ENCODE measurements at regions not wholly inside any gene's neighbourhood (a gene's known extent, or its start where the extent isn't known, plus 50 kb on each side); places are given as distances from the start of the nearest gene placed in this dataset.
"Not testable (repeated sequence)": the region's sequence is repeated elsewhere in the genome, so short reads cannot be mapped to it uniquely, and the experiment has no call there.

- Histone ChIP-seq H3K4me1 (ENCODE audit: control insufficient read depth in 2 of 2, insufficient read depth in 2 of 2, low read length in 2 of 2) (no peaks in the 10 kb centered on the region), H3K27ac (ENCODE audit: low read length in 2 of 2) (no peak overlapping the region), H2AFZ (ENCODE audit: insufficient read depth, low read depth, low read length, poor library complexity, severe bottlenecking) (no peak overlapping the region), H3K79me2 (ENCODE audit: control insufficient read depth, insufficient read depth, low read length) (no peaks in the 10 kb centered on the region), H3K4me3 (ENCODE audit: control extremely low read depth in 1 of 5, extremely low read depth in 1 of 5, insufficient read depth in 1 of 5, low read depth in 2 of 5, low read length in 4 of 5) (no peak overlapping the region), H4K20me1 (ENCODE audit: control insufficient read depth, insufficient read depth, low read length, poor library complexity, severe bottlenecking) (no peaks in the 10 kb centered on the region), H3K9ac (ENCODE audit: low read length) (no peak overlapping the region), H3K36me3 (replicated peaks in 1 of 2; ENCODE audit: control extremely low read depth in 1 of 2, control insufficient read depth in 1 of 2, extremely low read depth in 1 of 2, insufficient read depth in 2 of 2, low read length in 1 of 2) (no peaks in the 10 kb centered on the region), H3K9me3 (ENCODE audit: control extremely low read depth in 1 of 3, control insufficient read depth in 2 of 3, insufficient read depth in 1 of 3, low read length in 2 of 3) (no peaks in the 10 kb centered on the region), H3K4me2 (replicated peaks; ENCODE audit: low read depth, low read length, poor library complexity, severe bottlenecking) (no peak overlapping the region), H3K27me3 (replicated peaks in 1 of 4; ENCODE audit: control extremely low read depth in 1 of 4, control insufficient read depth in 3 of 4, insufficient read depth in 4 of 4, low read length in 3 of 4) (no peaks in the 10 kb centered on the region)
- CTCF ChIA-PET, result no interaction called here
- ATAC-seq (ENCODE audit: low read depth) (no peak), DNase-seq (no peak)
- intact Hi-C loops (cut with micrococcal nuclease), result no loop called here
- WGBS (ENCODE audit: insufficient coverage), result 46% methylated on average over 2 of the region's 2 CpGs
- no peak overlapping the region for H3K4me3 Mint-ChIP-seq
- no peaks in the 10 kb centered on the region for H3K9me3 Mint-ChIP-seq (ENCODE audit: insufficient read depth)
- TF ChIP-seq CTCF (IDR thresholded peaks at IDR 0.05) (no peak), EZH2 (IDR thresholded peaks at IDR 0.05; ENCODE audit: borderline replicate concordance, insufficient read depth, low read depth, low read length, poor library complexity, severe bottlenecking) (no peak)
- POLR2A ChIA-PET, result no interaction called here
- H3K27me3 Mint-ChIP-seq, result no peaks in the 10 kb centered on the region
- H3K4me1 Mint-ChIP-seq, result no peaks in the 10 kb centered on the region
- H3K27ac Mint-ChIP-seq, result no peak overlapping the region
Observed at GRCh38 chr6:51153109-51153508, 334.4 kb downstream of the TFAP2B start.

- H3K9me3 Mint-ChIP-seq (ENCODE audit: insufficient read depth); H3K4me1 Mint-ChIP-seq; intact Hi-C loops (cut with micrococcal nuclease); H3K4me3 Mint-ChIP-seq; H3K9ac ChIP-seq (ENCODE audit: low read length); H3K36me3 ChIP-seq (replicated peaks in 1 of 2; ENCODE audit: control extremely low read depth in 1 of 2, control insufficient read depth in 1 of 2, extremely low read depth in 1 of 2, insufficient read depth in 2 of 2, low read length in 1 of 2); H4K20me1 ChIP-seq (ENCODE audit: control insufficient read depth, insufficient read depth, low read length, poor library complexity, severe bottlenecking); DNase-seq; H3K27me3 Mint-ChIP-seq; H3K4me2 ChIP-seq (replicated peaks; ENCODE audit: low read depth, low read length, poor library complexity, severe bottlenecking); H3K9me3 ChIP-seq (ENCODE audit: control extremely low read depth in 1 of 3, control insufficient read depth in 2 of 3, insufficient read depth in 1 of 3, low read length in 2 of 3); H3K27ac ChIP-seq (ENCODE audit: low read length in 2 of 2); H3K4me3 ChIP-seq (ENCODE audit: control extremely low read depth in 1 of 5, extremely low read depth in 1 of 5, insufficient read depth in 1 of 5, low read depth in 2 of 5, low read length in 4 of 5); H3K4me1 ChIP-seq (ENCODE audit: control insufficient read depth in 2 of 2, insufficient read depth in 2 of 2, low read length in 2 of 2); H3K79me2 ChIP-seq (ENCODE audit: control insufficient read depth, insufficient read depth, low read length); H3K27me3 ChIP-seq (replicated peaks in 1 of 4; ENCODE audit: control extremely low read depth in 1 of 4, control insufficient read depth in 3 of 4, insufficient read depth in 4 of 4, low read length in 3 of 4); POLR2A ChIA-PET; CTCF ChIA-PET; H2AFZ ChIP-seq (ENCODE audit: insufficient read depth, low read depth, low read length, poor library complexity, severe bottlenecking); ATAC-seq (ENCODE audit: low read depth); H3K27ac Mint-ChIP-seq: not testable (repeated sequence)
- no CpG with 5 or more reads among the region's 1 CpG for WGBS (ENCODE audit: insufficient coverage)
Observed at GRCh38 chr6:51154925-51155324, 336.3 kb downstream of the TFAP2B start.

- CTCF ChIA-PET; H3K4me1 ChIP-seq (ENCODE audit: control insufficient read depth in 2 of 2, insufficient read depth in 2 of 2, low read length in 2 of 2); H3K27ac ChIP-seq (ENCODE audit: low read length in 2 of 2); H3K36me3 ChIP-seq (replicated peaks in 1 of 2; ENCODE audit: control extremely low read depth in 1 of 2, control insufficient read depth in 1 of 2, extremely low read depth in 1 of 2, insufficient read depth in 2 of 2, low read length in 1 of 2); POLR2A ChIA-PET; H3K9me3 Mint-ChIP-seq (ENCODE audit: insufficient read depth); H3K4me2 ChIP-seq (replicated peaks; ENCODE audit: low read depth, low read length, poor library complexity, severe bottlenecking); intact Hi-C loops (cut with micrococcal nuclease); H3K27ac Mint-ChIP-seq; H3K4me3 Mint-ChIP-seq; ATAC-seq (ENCODE audit: low read depth); H3K4me1 Mint-ChIP-seq; H3K27me3 ChIP-seq (replicated peaks in 1 of 4; ENCODE audit: control extremely low read depth in 1 of 4, control insufficient read depth in 3 of 4, insufficient read depth in 4 of 4, low read length in 3 of 4); H3K9me3 ChIP-seq (ENCODE audit: control extremely low read depth in 1 of 3, control insufficient read depth in 2 of 3, insufficient read depth in 1 of 3, low read length in 2 of 3); H3K9ac ChIP-seq (ENCODE audit: low read length); H3K79me2 ChIP-seq (ENCODE audit: control insufficient read depth, insufficient read depth, low read length); H3K27me3 Mint-ChIP-seq; H2AFZ ChIP-seq (ENCODE audit: insufficient read depth, low read depth, low read length, poor library complexity, severe bottlenecking); H3K4me3 ChIP-seq (ENCODE audit: control extremely low read depth in 1 of 5, extremely low read depth in 1 of 5, insufficient read depth in 1 of 5, low read depth in 2 of 5, low read length in 4 of 5); H4K20me1 ChIP-seq (ENCODE audit: control insufficient read depth, insufficient read depth, low read length, poor library complexity, severe bottlenecking); DNase-seq: not testable (repeated sequence)
- no CpG with 5 or more reads among the region's 1 CpG for WGBS (ENCODE audit: insufficient coverage)
Observed at GRCh38 chr6:51159260-51159659, 340.6 kb downstream of the TFAP2B start.

Data from B cell (primary cell).